Sigmoid colon (tissue), 6 donors: ENCODE measurements at regions not wholly inside any gene's neighbourhood (a gene's known extent, or its start where the extent isn't known, plus 50 kb on each side); places are given as distances from the start of the nearest gene placed in this dataset.

ENCODE experiments used
- DNase-seq: peaks from one replicate; pipeline ENCODE4 v3.0.0-alpha.2; 2019
- H3K27ac ChIP-seq, 4 donors: fragments of 200-600 bp; sonication (generic); one replicate each; pipeline ENCODE4 v1.5.1; 2016 to 2019; ENCODE audit warnings: mild to moderate bottlenecking in 1 of 4
- H3K27me3 ChIP-seq, 3 donors: fragments of 200-600 bp; sonication (generic); one replicate each; pipeline ENCODE4 v1.5.1; 2019; ENCODE audit warnings: mild to moderate bottlenecking in 1 of 3
- H3K36me3 ChIP-seq, 4 donors: fragments of 200-600 bp; sonication (generic); one replicate each; pipeline ENCODE4 v1.5.1; 2016 to 2019
- H3K4me1 ChIP-seq, 4 donors: fragments of 200-600 bp; sonication (generic); one replicate each; pipeline ENCODE4 v1.5.1; 2017 to 2019
- H3K4me3 ChIP-seq, 4 donors: fragments of 200-600 bp; sonication (generic); one replicate each; pipeline ENCODE4 v1.5.1; 2017 to 2019; ENCODE audit warnings: mild to moderate bottlenecking in 2 of 4, moderate library complexity in 1 of 4
- H3K9me3 ChIP-seq, 4 donors: fragments of 200-600 bp in 3 of 4; sonication (generic) in 3 of 4; one replicate each; pipeline versions ENCODE4 v1.5.1 to v1.6.1; 2013 to 2019
- CTCF ChIP-seq, 4 experiments: fragments of 450-650 bp in 3 of 4; fragments of 200-600 bp in 1 of 4; IDR thresholded peaks; one replicate each; pipeline ENCODE4 v1.5.1; 2016 to 2019; ENCODE audit warnings: antibody characterized with exemption in 4 of 4, mild to moderate bottlenecking in 3 of 4, moderate library complexity in 2 of 4
- EP300 ChIP-seq, 4 donors: sonication (generic); formaldehyde crosslinking; IDR thresholded peaks; one replicate each; pipeline ENCODE4 v1.6.1; 2017; ENCODE audit warnings: antibody characterized with exemption in 4 of 4
- POLR2A ChIP-seq, 2 donors: fragments of 450-650 bp; IDR thresholded peaks; one replicate each; pipeline ENCODE4 v1.6.1; 2016; ENCODE audit warnings: antibody characterized with exemption in 2 of 2, mild to moderate bottlenecking in 2 of 2, moderate library complexity in 2 of 2
- POLR2AphosphoS5 ChIP-seq, 4 donors: sonication (generic); formaldehyde crosslinking; IDR thresholded peaks; one replicate each; pipeline ENCODE4 v1.6.1; 2017; ENCODE audit warnings: antibody characterized with exemption in 4 of 4
- WGBS, 2 donors: extraction: QIAGEN DNeasy Blood & Tissue Kit; methylation state at CpG; one replicate each; pipeline ENCODE4 v1.1.7; 2013; 5-methylcytosine and 5-hydroxymethylcytosine counted together
- intact Hi-C: fragments of 100-400 bp; cut with DNase I; formaldehyde crosslinking; loops from one replicate; pipeline ENCODE4 v1.15.1; 2023
- donor health status: healthy with polysubstance abuse.
- donor health status: healthy.

DNA sequence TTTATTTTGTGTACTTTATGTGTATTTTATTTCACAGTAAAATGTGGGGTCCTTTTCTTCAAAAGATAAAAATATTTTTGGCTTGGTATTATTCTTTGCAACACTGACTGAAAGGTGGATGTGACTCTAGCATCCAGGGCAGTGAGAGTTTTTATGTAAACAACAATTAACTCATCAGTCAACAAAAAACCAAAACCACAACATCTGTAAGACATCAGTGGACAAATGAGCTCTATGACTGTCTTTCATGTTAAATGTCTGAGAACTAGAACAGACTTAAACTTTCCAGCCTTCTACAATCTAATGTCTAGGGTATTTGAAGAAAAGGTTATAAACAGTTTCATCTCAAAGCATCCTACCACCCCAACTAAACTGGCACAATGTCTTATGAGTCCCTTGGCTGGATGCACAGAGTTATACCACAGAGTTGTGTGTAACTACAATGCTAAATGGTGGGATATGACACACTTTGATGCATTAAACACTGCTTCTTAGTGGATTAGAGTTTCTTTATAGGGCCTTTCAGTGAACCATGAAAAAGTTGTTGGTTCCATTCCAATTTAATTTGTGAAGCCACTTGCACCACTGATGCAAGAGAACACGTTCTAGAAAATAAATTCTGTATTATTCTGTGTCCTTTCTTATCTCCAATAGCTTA lies 544.2 kb upstream of the KLF12 start:
- Histone ChIP-seq H3K4me1 (no peaks in the 10 kb centered on the region), H3K9me3 (no peaks in the 10 kb centered on the region), H3K27ac (no peak overlapping the region), H3K36me3 (no peaks in the 10 kb centered on the region), H3K4me3 (no peak overlapping the region), H3K27me3 (no peaks in the 10 kb centered on the region)
- no peak for DNase-seq
- 30 to 63% methylated on average over 1 of the region's 1 CpG for WGBS, 2 donors
- intact Hi-C loops, result no loop called here
- TF ChIP-seq POLR2A (IDR thresholded peaks at IDR 0.05) (no peak), CTCF (IDR thresholded peaks at IDR 0.05) (no peak), POLR2AphosphoS5 (IDR thresholded peaks at IDR 0.05) (no peak), EP300 (IDR thresholded peaks at IDR 0.05) (no peak)

- Histone ChIP-seq H3K9me3 (no peaks in the 10 kb centered on the region), H3K4me3 (no peak overlapping the region), H3K4me1 (no peaks in the 10 kb centered on the region), H3K27ac (no peak overlapping the region), H3K27me3 (no peaks in the 10 kb centered on the region), H3K36me3 (no peaks in the 10 kb centered on the region)
- DNase-seq, result no peak
- 86 to 93% methylated on average over 3 of the region's 3 CpGs for WGBS, 2 donors
- intact Hi-C loops, result no loop called here
- no peak for TF ChIP-seq CTCF (IDR thresholded peaks at IDR 0.05)
- no peak for TF ChIP-seq EP300 (IDR thresholded peaks at IDR 0.05)
- no peak for TF ChIP-seq POLR2A (IDR thresholded peaks at IDR 0.05)
- no peak for TF ChIP-seq POLR2AphosphoS5 (IDR thresholded peaks at IDR 0.05)
These were observed 541.8 kb upstream of the KLF12 start for GRCh38 chr13:74675972-74676371.

DNA sequence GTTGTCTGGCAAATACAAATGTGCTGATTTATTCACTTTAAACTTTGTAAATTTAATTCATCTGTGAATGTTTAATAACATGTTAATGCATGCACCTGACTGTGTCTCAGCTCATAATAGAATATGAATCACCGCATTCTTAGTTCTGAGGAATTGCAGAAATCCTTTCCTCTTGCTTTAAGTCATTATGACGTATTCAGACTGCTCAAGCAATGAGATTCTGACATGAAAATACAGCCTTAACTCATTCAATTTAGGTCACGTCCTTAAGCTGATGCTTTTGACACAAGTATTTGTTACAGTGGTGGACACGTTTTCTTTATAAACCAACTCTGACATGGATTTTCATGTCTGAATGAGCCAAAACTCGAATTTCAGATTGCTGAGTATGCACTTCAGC lies 541.0 kb upstream of the KLF12 start:
- Histone ChIP-seq H3K36me3 (no peaks in the 10 kb centered on the region), H3K4me1 (no peaks in the 10 kb centered on the region), H3K27me3 (no peaks in the 10 kb centered on the region), H3K9me3 (no peaks in the 10 kb centered on the region), H3K4me3 (no peak overlapping the region), H3K27ac (no peak overlapping the region)
- intact Hi-C loops, result no loop called here
- 72 to 76% methylated on average over 5 of the region's 5 CpGs for WGBS, 2 donors
- DNase-seq, result no peak
- no peak for TF ChIP-seq POLR2AphosphoS5 (IDR thresholded peaks at IDR 0.05)
- TF ChIP-seq CTCF (IDR thresholded peaks at IDR 0.05), result no peak
- TF ChIP-seq POLR2A (IDR thresholded peaks at IDR 0.05), result no peak

- intact Hi-C loops, result no loop called here
- no peak for TF ChIP-seq POLR2A (IDR thresholded peaks at IDR 0.05)
- no peak for TF ChIP-seq CTCF (IDR thresholded peaks at IDR 0.05)
- no peak for TF ChIP-seq POLR2AphosphoS5 (IDR thresholded peaks at IDR 0.05)
- TF ChIP-seq EP300 (IDR thresholded peaks at IDR 0.05), result no peak
- 96 to 98% methylated on average over 1 of the region's 1 CpG for WGBS, 2 donors
- no peak for DNase-seq
- H3K36me3 ChIP-seq, result no peaks in the 10 kb centered on the region
- H3K4me1 ChIP-seq, result no peaks in the 10 kb centered on the region
- H3K9me3 ChIP-seq, result no peaks in the 10 kb centered on the region
- H3K27ac ChIP-seq, result no peak overlapping the region
- no peaks in the 10 kb centered on the region for H3K27me3 ChIP-seq
- no peak overlapping the region for H3K4me3 ChIP-seq
These were observed 540.5 kb upstream of the KLF12 start for GRCh38 chr13:74674720-74675119.

GRCh38 chr13:74669149-74669548 lies 534.9 kb upstream of the KLF12 start:
- H3K27ac ChIP-seq, result no peak overlapping the region
- no peak for TF ChIP-seq POLR2AphosphoS5 (IDR thresholded peaks at IDR 0.05)
- TF ChIP-seq CTCF (IDR thresholded peaks at IDR 0.05), result no peak
- no peak for TF ChIP-seq POLR2A (IDR thresholded peaks at IDR 0.05)
- no peak for TF ChIP-seq EP300 (IDR thresholded peaks at IDR 0.05)
- DNase-seq, result no peak
- intact Hi-C loops, result no loop called here
- no peaks in the 10 kb centered on the region for H3K9me3 ChIP-seq
- no peaks in the 10 kb centered on the region for H3K4me1 ChIP-seq
- no peak overlapping the region for H3K4me3 ChIP-seq
- no peaks in the 10 kb centered on the region for H3K27me3 ChIP-seq
- no peaks in the 10 kb centered on the region for H3K36me3 ChIP-seq
